Endothelial cell of umbilical vein (primary cell): ENCODE measurements at regions not wholly inside any gene's neighbourhood (a gene's known extent, or its start where the extent isn't known, plus 50 kb on each side); places are given as distances from the start of the nearest gene placed in this dataset.

ENCODE experiments used
- BruUV-seq: library from RNA; stranded (reverse); fragments of 400-500 nt; replicated peaks from 2 replicates; lab custom pipeline; 2021; lab: Mats Ljungman, UMichigan
- CTCF ChIA-PET: fragments of 300-600, 350-600 bp; sonication (Branson Sonifier 250); formaldehyde crosslinking; loops from one replicate; lab custom pipeline; 2021; ENCODE audit warnings: antibody characterized with exemption, inconsistent platforms; lab: Charles Lee
- POLR2A ChIA-PET: fragments of 300-600, 350-600 bp; sonication (Branson Sonifier 250); formaldehyde crosslinking; loops from one replicate; lab custom pipeline; 2021; ENCODE audit warnings: antibody characterized with exemption, inconsistent platforms; lab: Charles Lee
- DNase-seq: peaks from one replicate; pipeline ENCODE4 v3.0.0-alpha.2; 2011; ENCODE audit warnings: low read depth, low spot score
- FAIRE-seq: peaks from 2 replicates; lab custom pipeline; 2011; peaks lifted over from hg19 to GRCh38; lab: Jason Lieb, UNC
- H2AFZ ChIP-seq: 2 replicates; pipeline ENCODE4 v1.6.0; 2012; ENCODE audit warnings: low read depth, low read length, control low read depth, inconsistent platforms
- H3K27ac ChIP-seq: 2 replicates; pipeline ENCODE4 v1.5.1; 2011; ENCODE audit warnings: low read depth, mild to moderate bottlenecking, control low read depth, low read length, moderate library complexity; ENCODE audit not compliant: insufficient read depth
- H3K27me3 ChIP-seq, 2 experiments: 2 replicates each; pipeline versions ENCODE4 v1.6.0 to v1.6.1; 2011; ENCODE audit warnings: low read length in 2 of 2, mixed read lengths in 1 of 2; ENCODE audit not compliant: control insufficient read depth in 2 of 2, insufficient read depth in 2 of 2
- H3K36me3 ChIP-seq, 2 experiments: 2 replicates in 1 of 2; 3 replicates in 1 of 2; pipeline ENCODE4 v1.5.1; 2011; ENCODE audit warnings: low read length in 2 of 2, mild to moderate bottlenecking in 1 of 2, moderate library complexity in 1 of 2; ENCODE audit not compliant: control insufficient read depth in 2 of 2, insufficient read depth in 2 of 2; ENCODE audit errors: extremely low read depth in 1 of 2
- H3K4me1 ChIP-seq: 3 replicates; pipeline ENCODE4 v1.5.1; 2011; ENCODE audit warnings: mild to moderate bottlenecking, low read length; ENCODE audit not compliant: control insufficient read depth, insufficient read depth; ENCODE audit errors: extremely low read depth
- H3K4me2 ChIP-seq: 2 replicates; pipeline ENCODE4 v1.6.1; 2011; ENCODE audit warnings: low read length, control low read depth, mixed read lengths; ENCODE audit not compliant: insufficient read depth
- H3K4me3 ChIP-seq, 3 experiments: fragments of 200-600 bp in 1 of 3; sonication (generic), shearing (Covaris generic) in 1 of 3; replicated peaks in 1 of 3; 2 replicates each; pipeline ENCODE4 v1.5.1; 2011 to 2016; ENCODE audit warnings: control low read depth in 3 of 3, low read length in 3 of 3, mild to moderate bottlenecking in 2 of 3, inconsistent platforms in 1 of 3, low read depth in 1 of 3, moderate library complexity in 1 of 3; ENCODE audit not compliant: insufficient read depth in 1 of 3
- H3K79me2 ChIP-seq: 2 replicates; pipeline ENCODE4 v1.6.0; 2012; ENCODE audit warnings: low read length, inconsistent platforms; ENCODE audit not compliant: control insufficient read depth, insufficient read depth
- H3K9ac ChIP-seq: replicated peaks from 2 replicates; pipeline ENCODE3; 2011; ENCODE audit warnings: low read length, control low read depth; ENCODE audit not compliant: insufficient read depth; ENCODE audit errors: extremely low read depth
- H3K9me1 ChIP-seq: replicated peaks from 3 replicates; pipeline ENCODE4 v1.6.0; 2011; ENCODE audit warnings: mild to moderate bottlenecking, low read length; ENCODE audit not compliant: control insufficient read depth, insufficient read depth; ENCODE audit errors: extremely low read depth
- H3K9me3 ChIP-seq: replicated peaks from 2 replicates; pipeline ENCODE4 v1.5.1; 2012; ENCODE audit warnings: low read length, inconsistent platforms; ENCODE audit not compliant: control insufficient read depth, insufficient read depth
- H4K20me1 ChIP-seq: replicated peaks from 2 replicates; pipeline ENCODE3; 2011; ENCODE audit warnings: mild to moderate bottlenecking, low read length; ENCODE audit not compliant: control insufficient read depth, insufficient read depth; ENCODE audit errors: extremely low read depth
- EZH2 ChIP-seq: IDR thresholded peaks from 2 replicates; pipeline ENCODE4 v1.6.1; 2012; ENCODE audit warnings: borderline replicate concordance, low read depth, mild to moderate bottlenecking, moderate library complexity, low read length, inconsistent platforms; ENCODE audit not compliant: severe bottlenecking
- FOS ChIP-seq: IDR thresholded peaks from 2 replicates; pipeline ENCODE4 v1.6.1; 2011; ENCODE audit warnings: mild to moderate bottlenecking, low read length, moderate library complexity, borderline replicate concordance; ENCODE audit not compliant: insufficient read depth
- GATA2 ChIP-seq: IDR thresholded peaks from 2 replicates; pipeline ENCODE4 v1.7.0; 2011; ENCODE audit warnings: low read depth, mild to moderate bottlenecking, moderate library complexity, mixed read lengths, low read length; ENCODE audit not compliant: insufficient read length, insufficient read depth
- JUN ChIP-seq: IDR thresholded peaks from 2 replicates; pipeline ENCODE4 v1.6.1; 2011; ENCODE audit warnings: borderline replicate concordance, low read depth; ENCODE audit not compliant: insufficient read length, insufficient read depth
- MAX ChIP-seq: IDR thresholded peaks from 2 replicates; pipeline ENCODE4 v1.6.1; 2011; ENCODE audit not compliant: insufficient read depth, insufficient read length
- MYC ChIP-seq: IDR thresholded peaks from one replicate; pipeline ENCODE4 v1.6.1; 2011; ENCODE audit warnings: mild to moderate bottlenecking, low read depth, low read length
- POLR2A ChIP-seq: IDR thresholded peaks from 2 replicates; pipeline ENCODE4 v1.6.1; 2012; ENCODE audit warnings: low read depth, mild to moderate bottlenecking, control low read depth, low read length
- POLR2AphosphoS5 ChIP-seq: IDR thresholded peaks from 2 replicates; pipeline ENCODE4 v1.6.1; 2012; ENCODE audit warnings: low read depth, mild to moderate bottlenecking, control low read depth, low read length, moderate library complexity; ENCODE audit not compliant: insufficient read depth
- dilution Hi-C: fragments of 300-500 bp; cut with MboI; formaldehyde crosslinking; loops from one replicate; pipeline ENCODE4 v1.15.0; 2019; ENCODE audit warnings: low sequenced_read_pairs; ENCODE audit not compliant: extremely low pct_ligation_motif_present
- intact Hi-C: fragments of 100-400 bp; cut with micrococcal nuclease; formaldehyde crosslinking; loops from one replicate; pipeline ENCODE4 v1.10.0; 2022
- TF ChIP-seq, protein P1 (sequence below), 2 donors: IDR thresholded peaks; 1 replicate in 1 of 2; 2 replicates in 1 of 2; pipeline ENCODE4 v1.5.1; 2011; ENCODE audit warnings: low read length in 2 of 2, mild to moderate bottlenecking in 2 of 2, moderate library complexity in 2 of 2, control low read depth in 1 of 2, inconsistent platforms in 1 of 2, low read depth in 1 of 2; ENCODE audit not compliant: insufficient read depth in 1 of 2; ENCODE audit errors: extremely low read depth in 1 of 2

DNA sequence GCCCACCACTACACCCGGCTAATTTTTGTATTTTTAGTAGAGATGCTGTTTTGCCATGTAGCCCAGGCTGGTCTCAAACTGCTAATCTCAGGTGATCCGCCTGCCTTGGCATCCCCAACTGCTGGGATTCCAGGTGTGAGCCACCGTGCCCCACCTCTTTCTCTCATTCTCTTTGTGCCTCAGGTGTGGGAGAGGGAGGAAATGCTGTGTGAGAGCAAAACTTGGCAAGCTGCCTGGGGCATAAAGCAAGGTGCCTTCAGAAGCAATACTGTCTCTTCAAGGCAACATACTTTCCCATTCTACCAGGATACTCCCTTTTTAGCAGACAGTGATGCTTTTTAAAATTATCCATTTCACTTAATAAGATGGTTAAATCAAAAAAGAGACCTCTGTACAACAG, 53.2 kb upstream of the RFC3 start:
- no peak overlapping the region for H3K27ac ChIP-seq
- ChIA-PET POLR2A (no interaction called here), CTCF (no interaction called here)
- no peak overlapping the region for H3K9ac ChIP-seq
- H3K27me3 ChIP-seq = peaks cover 0 to 14% of the 10 kb centered on the region in 2 experiments
- H3K4me3 ChIP-seq = no peak overlapping the region
- no peak overlapping the region for H2AFZ ChIP-seq
- no peak overlapping the region for H3K4me2 ChIP-seq
- no peaks in the 10 kb centered on the region for H3K79me2 ChIP-seq
- BruUV-seq = no TSS peak
- TF ChIP-seq MYC (no peak), EZH2 (no peak), JUN (no peak), GATA2 (no peak), POLR2AphosphoS5 (no peak), POLR2A (no peak), MAX (no peak), FOS (no peak)
- TF ChIP-seq, protein P1, sequence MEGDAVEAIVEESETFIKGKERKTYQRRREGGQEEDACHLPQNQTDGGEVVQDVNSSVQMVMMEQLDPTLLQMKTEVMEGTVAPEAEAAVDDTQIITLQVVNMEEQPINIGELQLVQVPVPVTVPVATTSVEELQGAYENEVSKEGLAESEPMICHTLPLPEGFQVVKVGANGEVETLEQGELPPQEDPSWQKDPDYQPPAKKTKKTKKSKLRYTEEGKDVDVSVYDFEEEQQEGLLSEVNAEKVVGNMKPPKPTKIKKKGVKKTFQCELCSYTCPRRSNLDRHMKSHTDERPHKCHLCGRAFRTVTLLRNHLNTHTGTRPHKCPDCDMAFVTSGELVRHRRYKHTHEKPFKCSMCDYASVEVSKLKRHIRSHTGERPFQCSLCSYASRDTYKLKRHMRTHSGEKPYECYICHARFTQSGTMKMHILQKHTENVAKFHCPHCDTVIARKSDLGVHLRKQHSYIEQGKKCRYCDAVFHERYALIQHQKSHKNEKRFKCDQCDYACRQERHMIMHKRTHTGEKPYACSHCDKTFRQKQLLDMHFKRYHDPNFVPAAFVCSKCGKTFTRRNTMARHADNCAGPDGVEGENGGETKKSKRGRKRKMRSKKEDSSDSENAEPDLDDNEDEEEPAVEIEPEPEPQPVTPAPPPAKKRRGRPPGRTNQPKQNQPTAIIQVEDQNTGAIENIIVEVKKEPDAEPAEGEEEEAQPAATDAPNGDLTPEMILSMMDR (IDR thresholded peaks at IDR 0.05; ENCODE audit: extremely low read depth in 1 of 2, insufficient read depth in 1 of 2, low read depth in 1 of 2, low read length in 2 of 2) = no peak
- intact Hi-C loops (no loop called here), dilution Hi-C loops (no loop called here)
- no peaks in the 10 kb centered on the region for H3K36me3 ChIP-seq
- H3K9me3 ChIP-seq = no peaks in the 10 kb centered on the region
- H3K9me1 ChIP-seq = no peaks in the 10 kb centered on the region
- no peak for DNase-seq
- no peak for FAIRE-seq
- H4K20me1 ChIP-seq = no peaks in the 10 kb centered on the region
- H3K4me1 ChIP-seq = no peaks in the 10 kb centered on the region
